ENCODE measurements at regions not wholly inside any gene's neighbourhood (a gene's known extent, or its start where the extent isn't known, plus 50 kb on each side); places are given as distances from the start of the nearest gene placed in this dataset.
"Not testable (repeated sequence)": the region's sequence is repeated elsewhere in the genome, so short reads cannot be mapped to it uniquely, and the experiment has no call there.

GRCh38 chr16:29218649-29219048 lies 187.9 kb downstream of the NPIPB11 start:
- not testable (repeated sequence) for DNase-seq (ENCODE audit: low spot score)

- not testable (repeated sequence) for DNase-seq (ENCODE audit: low spot score)
Observed at GRCh38 chr16:29218171-29218570, 188.3 kb downstream of the NPIPB11 start.

GRCh38 chr16:29217752-29218126 lies 188.8 kb downstream of the NPIPB11 start:
- DNase-seq (ENCODE audit: low spot score): not testable (repeated sequence)

GRCh38 chr16:29217104-29217751 lies 189.3 kb downstream of the NPIPB11 start:
- not testable (repeated sequence) for DNase-seq (ENCODE audit: low spot score)

- DNase-seq (ENCODE audit: low spot score): not testable (repeated sequence)
Observed at GRCh38 chr16:29213770-29214169, 192.7 kb downstream of the NPIPB11 start.

- not testable (repeated sequence) for DNase-seq (ENCODE audit: low spot score)
Observed at GRCh38 chr16:29213251-29213650, 193.3 kb downstream of the NPIPB11 start.

- DNase-seq (ENCODE audit: low spot score): not testable (repeated sequence)
Observed at GRCh38 chr16:29212084-29213027, 194.2 kb downstream of the NPIPB11 start.

GRCh38 chr16:29211456-29211855 lies 195.1 kb downstream of the NPIPB11 start:
- DNase-seq (ENCODE audit: low spot score): not testable (repeated sequence)

GRCh38 chr16:29210299-29211150 lies 196.0 kb downstream of the NPIPB11 start:
- DNase-seq (ENCODE audit: low spot score): not testable (repeated sequence)

GRCh38 chr16:29206120-29206519 lies 200.4 kb downstream of the NPIPB11 start:
- DNase-seq (ENCODE audit: low spot score): not testable (repeated sequence)

- not testable (repeated sequence) for DNase-seq (ENCODE audit: low spot score)
Observed at GRCh38 chr16:29205151-29205550, 201.4 kb downstream of the NPIPB11 start.

- no peak for DNase-seq (ENCODE audit: low spot score)
Observed at GRCh38 chr16:29204806-29205135, 201.7 kb downstream of the NPIPB11 start.

GRCh38 chr16:29203933-29204805 lies 202.3 kb downstream of the NPIPB11 start:
- not testable (repeated sequence) for DNase-seq (ENCODE audit: low spot score)

- DNase-seq (ENCODE audit: low spot score): not testable (repeated sequence)
Observed at GRCh38 chr16:29203046-29203932, 203.2 kb downstream of the NPIPB11 start.

GRCh38 chr16:29202642-29203041 lies 203.9 kb downstream of the NPIPB11 start:
- not testable (repeated sequence) for DNase-seq (ENCODE audit: low spot score)

GRCh38 chr16:29202025-29202632 lies 204.4 kb downstream of the NPIPB11 start:
- not testable (repeated sequence) for DNase-seq (ENCODE audit: low spot score)

GRCh38 chr16:29201296-29202024 lies 205.1 kb downstream of the NPIPB11 start:
- not testable (repeated sequence) for DNase-seq (ENCODE audit: low spot score)

- not testable (repeated sequence) for DNase-seq (ENCODE audit: low spot score)
Observed at GRCh38 chr16:29200681-29201080, 205.8 kb downstream of the NPIPB11 start.

- not testable (repeated sequence) for DNase-seq (ENCODE audit: low spot score)
Observed at GRCh38 chr16:29200135-29200601, 206.3 kb downstream of the NPIPB11 start.

Data from globus pallidus (tissue), 1 donor.